K562 (cell line): ENCODE measurements at regions not wholly inside any gene's neighbourhood (a gene's known extent, or its start where the extent isn't known, plus 50 kb on each side); places are given as distances from the start of the nearest gene placed in this dataset.

Source experiments
- EZH2 ChIP-seq: IDR thresholded peaks from 2 replicates; pipeline ENCODE4 v1.6.1; 2012; ENCODE audit warnings: low read depth, mild to moderate bottlenecking, inconsistent platforms, low read length, borderline replicate concordance
- NCOR1 ChIP-seq: fragments of 450-650 bp; IDR thresholded peaks from 2 replicates; pipeline ENCODE4 v1.6.1; 2016; ENCODE audit warnings: mild to moderate bottlenecking, moderate library complexity
- RFX7 ChIP-seq: fragments of 250-450 bp; sonication (Bioruptor Pico); IDR thresholded peaks from 2 replicates; pipeline ENCODE4 v1.5.1; 2021; ENCODE audit warnings: mild to moderate bottlenecking
- TAL1 ChIP-seq: fragments of 450-650 bp; IDR thresholded peaks from 2 replicates; pipeline ENCODE4 v1.6.1; 2016; ENCODE audit warnings: mild to moderate bottlenecking
- ZNF316 ChIP-seq: fragments of 450-650 bp; IDR thresholded peaks from 2 replicates; pipeline ENCODE4 v1.6.1; 2016
- ZNF41 ChIP-seq: fragments of 250-450 bp; sonication (Bioruptor Pico); conservative IDR thresholded peaks from 2 replicates; pipeline ENCODE4 v1.4.0; 2020; ENCODE audit warnings: mild to moderate bottlenecking
- ZNF76 ChIP-seq: fragments of 250-450 bp; sonication (Bioruptor Pico); IDR thresholded peaks from 2 replicates; pipeline ENCODE4 v1.4.0; 2020; ENCODE audit warnings: mild to moderate bottlenecking, moderate library complexity, borderline replicate concordance
- TF ChIP-seq, protein P1 (sequence below), 2 experiments: fragments of 450-650 bp in 1 of 2; IDR thresholded peaks; 2 replicates each; pipeline ENCODE4 v1.6.1; 2011 to 2017; ENCODE audit warnings: low read depth in 2 of 2, antibody characterized with exemption in 1 of 2, borderline replicate concordance in 1 of 2, low read length in 1 of 2, mild to moderate bottlenecking in 1 of 2, mixed read lengths in 1 of 2; ENCODE audit not compliant: control insufficient read depth in 1 of 2
- TF ChIP-seq, protein P2 (sequence below): fragments of 450-650 bp; IDR thresholded peaks from 2 replicates; pipeline ENCODE4 v1.6.1; 2016; ENCODE audit warnings: mild to moderate bottlenecking, moderate library complexity

DNA sequence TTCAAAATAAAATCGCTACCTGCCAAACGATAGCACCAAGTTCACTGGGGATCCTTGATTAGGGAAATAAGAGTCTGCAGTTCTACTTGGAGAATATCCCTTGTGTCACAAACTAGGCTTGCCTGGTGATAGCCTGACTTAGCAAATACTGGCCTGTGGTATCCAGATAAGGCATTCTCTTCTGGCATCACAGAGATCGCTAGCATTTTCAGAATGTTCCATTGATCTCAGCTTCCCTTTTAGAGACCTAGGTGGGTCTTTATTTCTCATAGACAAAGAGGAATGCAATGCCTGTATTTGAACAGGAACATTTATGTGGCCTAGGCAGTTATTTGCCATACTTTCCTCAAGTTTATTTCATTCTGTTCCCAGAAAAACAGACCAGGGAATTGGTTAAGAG lies 349.1 kb downstream of the STK39 start (continued):
- TF ChIP-seq EZH2 (no peak), NCOR1 (peak; percentile 28; the same call in 1 of the 2 replicates), ZNF41 (no peak), RFX7 (CRISPR knock-in tag) (no peak), ZNF76 (CRISPR knock-in tag) (no peak), ZNF316 (peak; percentile 47), TAL1 (peak; percentile 58)
- TF ChIP-seq, protein P1, sequence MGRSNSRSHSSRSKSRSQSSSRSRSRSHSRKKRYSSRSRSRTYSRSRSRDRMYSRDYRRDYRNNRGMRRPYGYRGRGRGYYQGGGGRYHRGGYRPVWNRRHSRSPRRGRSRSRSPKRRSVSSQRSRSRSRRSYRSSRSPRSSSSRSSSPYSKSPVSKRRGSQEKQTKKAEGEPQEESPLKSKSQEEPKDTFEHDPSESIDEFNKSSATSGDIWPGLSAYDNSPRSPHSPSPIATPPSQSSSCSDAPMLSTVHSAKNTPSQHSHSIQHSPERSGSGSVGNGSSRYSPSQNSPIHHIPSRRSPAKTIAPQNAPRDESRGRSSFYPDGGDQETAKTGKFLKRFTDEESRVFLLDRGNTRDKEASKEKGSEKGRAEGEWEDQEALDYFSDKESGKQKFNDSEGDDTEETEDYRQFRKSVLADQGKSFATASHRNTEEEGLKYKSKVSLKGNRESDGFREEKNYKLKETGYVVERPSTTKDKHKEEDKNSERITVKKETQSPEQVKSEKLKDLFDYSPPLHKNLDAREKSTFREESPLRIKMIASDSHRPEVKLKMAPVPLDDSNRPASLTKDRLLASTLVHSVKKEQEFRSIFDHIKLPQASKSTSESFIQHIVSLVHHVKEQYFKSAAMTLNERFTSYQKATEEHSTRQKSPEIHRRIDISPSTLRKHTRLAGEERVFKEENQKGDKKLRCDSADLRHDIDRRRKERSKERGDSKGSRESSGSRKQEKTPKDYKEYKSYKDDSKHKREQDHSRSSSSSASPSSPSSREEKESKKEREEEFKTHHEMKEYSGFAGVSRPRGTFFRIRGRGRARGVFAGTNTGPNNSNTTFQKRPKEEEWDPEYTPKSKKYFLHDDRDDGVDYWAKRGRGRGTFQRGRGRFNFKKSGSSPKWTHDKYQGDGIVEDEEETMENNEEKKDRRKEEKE (IDR thresholded peaks at IDR 0.05; ENCODE audit: borderline replicate concordance in 1 of 2, control insufficient read depth in 1 of 2, low read depth in 2 of 2, low read length in 1 of 2), result no peak
- TF ChIP-seq, protein P2, sequence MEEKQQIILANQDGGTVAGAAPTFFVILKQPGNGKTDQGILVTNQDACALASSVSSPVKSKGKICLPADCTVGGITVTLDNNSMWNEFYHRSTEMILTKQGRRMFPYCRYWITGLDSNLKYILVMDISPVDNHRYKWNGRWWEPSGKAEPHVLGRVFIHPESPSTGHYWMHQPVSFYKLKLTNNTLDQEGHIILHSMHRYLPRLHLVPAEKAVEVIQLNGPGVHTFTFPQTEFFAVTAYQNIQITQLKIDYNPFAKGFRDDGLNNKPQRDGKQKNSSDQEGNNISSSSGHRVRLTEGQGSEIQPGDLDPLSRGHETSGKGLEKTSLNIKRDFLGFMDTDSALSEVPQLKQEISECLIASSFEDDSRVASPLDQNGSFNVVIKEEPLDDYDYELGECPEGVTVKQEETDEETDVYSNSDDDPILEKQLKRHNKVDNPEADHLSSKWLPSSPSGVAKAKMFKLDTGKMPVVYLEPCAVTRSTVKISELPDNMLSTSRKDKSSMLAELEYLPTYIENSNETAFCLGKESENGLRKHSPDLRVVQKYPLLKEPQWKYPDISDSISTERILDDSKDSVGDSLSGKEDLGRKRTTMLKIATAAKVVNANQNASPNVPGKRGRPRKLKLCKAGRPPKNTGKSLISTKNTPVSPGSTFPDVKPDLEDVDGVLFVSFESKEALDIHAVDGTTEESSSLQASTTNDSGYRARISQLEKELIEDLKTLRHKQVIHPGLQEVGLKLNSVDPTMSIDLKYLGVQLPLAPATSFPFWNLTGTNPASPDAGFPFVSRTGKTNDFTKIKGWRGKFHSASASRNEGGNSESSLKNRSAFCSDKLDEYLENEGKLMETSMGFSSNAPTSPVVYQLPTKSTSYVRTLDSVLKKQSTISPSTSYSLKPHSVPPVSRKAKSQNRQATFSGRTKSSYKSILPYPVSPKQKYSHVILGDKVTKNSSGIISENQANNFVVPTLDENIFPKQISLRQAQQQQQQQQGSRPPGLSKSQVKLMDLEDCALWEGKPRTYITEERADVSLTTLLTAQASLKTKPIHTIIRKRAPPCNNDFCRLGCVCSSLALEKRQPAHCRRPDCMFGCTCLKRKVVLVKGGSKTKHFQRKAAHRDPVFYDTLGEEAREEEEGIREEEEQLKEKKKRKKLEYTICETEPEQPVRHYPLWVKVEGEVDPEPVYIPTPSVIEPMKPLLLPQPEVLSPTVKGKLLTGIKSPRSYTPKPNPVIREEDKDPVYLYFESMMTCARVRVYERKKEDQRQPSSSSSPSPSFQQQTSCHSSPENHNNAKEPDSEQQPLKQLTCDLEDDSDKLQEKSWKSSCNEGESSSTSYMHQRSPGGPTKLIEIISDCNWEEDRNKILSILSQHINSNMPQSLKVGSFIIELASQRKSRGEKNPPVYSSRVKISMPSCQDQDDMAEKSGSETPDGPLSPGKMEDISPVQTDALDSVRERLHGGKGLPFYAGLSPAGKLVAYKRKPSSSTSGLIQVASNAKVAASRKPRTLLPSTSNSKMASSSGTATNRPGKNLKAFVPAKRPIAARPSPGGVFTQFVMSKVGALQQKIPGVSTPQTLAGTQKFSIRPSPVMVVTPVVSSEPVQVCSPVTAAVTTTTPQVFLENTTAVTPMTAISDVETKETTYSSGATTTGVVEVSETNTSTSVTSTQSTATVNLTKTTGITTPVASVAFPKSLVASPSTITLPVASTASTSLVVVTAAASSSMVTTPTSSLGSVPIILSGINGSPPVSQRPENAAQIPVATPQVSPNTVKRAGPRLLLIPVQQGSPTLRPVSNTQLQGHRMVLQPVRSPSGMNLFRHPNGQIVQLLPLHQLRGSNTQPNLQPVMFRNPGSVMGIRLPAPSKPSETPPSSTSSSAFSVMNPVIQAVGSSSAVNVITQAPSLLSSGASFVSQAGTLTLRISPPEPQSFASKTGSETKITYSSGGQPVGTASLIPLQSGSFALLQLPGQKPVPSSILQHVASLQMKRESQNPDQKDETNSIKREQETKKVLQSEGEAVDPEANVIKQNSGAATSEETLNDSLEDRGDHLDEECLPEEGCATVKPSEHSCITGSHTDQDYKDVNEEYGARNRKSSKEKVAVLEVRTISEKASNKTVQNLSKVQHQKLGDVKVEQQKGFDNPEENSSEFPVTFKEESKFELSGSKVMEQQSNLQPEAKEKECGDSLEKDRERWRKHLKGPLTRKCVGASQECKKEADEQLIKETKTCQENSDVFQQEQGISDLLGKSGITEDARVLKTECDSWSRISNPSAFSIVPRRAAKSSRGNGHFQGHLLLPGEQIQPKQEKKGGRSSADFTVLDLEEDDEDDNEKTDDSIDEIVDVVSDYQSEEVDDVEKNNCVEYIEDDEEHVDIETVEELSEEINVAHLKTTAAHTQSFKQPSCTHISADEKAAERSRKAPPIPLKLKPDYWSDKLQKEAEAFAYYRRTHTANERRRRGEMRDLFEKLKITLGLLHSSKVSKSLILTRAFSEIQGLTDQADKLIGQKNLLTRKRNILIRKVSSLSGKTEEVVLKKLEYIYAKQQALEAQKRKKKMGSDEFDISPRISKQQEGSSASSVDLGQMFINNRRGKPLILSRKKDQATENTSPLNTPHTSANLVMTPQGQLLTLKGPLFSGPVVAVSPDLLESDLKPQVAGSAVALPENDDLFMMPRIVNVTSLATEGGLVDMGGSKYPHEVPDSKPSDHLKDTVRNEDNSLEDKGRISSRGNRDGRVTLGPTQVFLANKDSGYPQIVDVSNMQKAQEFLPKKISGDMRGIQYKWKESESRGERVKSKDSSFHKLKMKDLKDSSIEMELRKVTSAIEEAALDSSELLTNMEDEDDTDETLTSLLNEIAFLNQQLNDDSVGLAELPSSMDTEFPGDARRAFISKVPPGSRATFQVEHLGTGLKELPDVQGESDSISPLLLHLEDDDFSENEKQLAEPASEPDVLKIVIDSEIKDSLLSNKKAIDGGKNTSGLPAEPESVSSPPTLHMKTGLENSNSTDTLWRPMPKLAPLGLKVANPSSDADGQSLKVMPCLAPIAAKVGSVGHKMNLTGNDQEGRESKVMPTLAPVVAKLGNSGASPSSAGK, result no peak
